ENCODE measurements at regions not wholly inside any gene's neighbourhood (a gene's known extent, or its start where the extent isn't known, plus 50 kb on each side); places are given as distances from the start of the nearest gene placed in this dataset.

DNA sequence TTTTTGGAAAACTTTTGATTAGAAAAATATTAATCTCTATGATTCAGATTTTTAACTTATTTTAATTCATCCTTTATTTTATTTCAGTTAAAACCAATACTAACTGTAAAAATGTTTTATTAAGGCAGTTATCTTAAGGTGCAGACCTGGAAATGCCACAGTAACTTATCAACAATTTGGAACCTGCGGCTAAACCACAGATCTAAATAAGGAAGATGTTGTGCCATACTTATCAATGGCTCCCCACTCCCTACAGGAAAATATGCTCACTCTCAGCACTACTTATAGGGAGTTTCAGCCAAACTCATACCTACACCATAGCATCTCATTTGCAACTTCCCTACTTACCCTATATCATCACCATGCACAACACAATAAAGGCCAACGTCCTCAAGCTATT lies 226.9 kb upstream of the KYNU start:
- Histone ChIP-seq H3K4me3 (replicated peaks; ENCODE audit: insufficient read depth, low read length) (no peak overlapping the region), H3K27ac (replicated peaks) (no peak overlapping the region), H3K27me3 (ENCODE audit: insufficient read depth, poor library complexity, severe bottlenecking) (no peaks in the 10 kb centered on the region)
- TF ChIP-seq, protein P1, sequence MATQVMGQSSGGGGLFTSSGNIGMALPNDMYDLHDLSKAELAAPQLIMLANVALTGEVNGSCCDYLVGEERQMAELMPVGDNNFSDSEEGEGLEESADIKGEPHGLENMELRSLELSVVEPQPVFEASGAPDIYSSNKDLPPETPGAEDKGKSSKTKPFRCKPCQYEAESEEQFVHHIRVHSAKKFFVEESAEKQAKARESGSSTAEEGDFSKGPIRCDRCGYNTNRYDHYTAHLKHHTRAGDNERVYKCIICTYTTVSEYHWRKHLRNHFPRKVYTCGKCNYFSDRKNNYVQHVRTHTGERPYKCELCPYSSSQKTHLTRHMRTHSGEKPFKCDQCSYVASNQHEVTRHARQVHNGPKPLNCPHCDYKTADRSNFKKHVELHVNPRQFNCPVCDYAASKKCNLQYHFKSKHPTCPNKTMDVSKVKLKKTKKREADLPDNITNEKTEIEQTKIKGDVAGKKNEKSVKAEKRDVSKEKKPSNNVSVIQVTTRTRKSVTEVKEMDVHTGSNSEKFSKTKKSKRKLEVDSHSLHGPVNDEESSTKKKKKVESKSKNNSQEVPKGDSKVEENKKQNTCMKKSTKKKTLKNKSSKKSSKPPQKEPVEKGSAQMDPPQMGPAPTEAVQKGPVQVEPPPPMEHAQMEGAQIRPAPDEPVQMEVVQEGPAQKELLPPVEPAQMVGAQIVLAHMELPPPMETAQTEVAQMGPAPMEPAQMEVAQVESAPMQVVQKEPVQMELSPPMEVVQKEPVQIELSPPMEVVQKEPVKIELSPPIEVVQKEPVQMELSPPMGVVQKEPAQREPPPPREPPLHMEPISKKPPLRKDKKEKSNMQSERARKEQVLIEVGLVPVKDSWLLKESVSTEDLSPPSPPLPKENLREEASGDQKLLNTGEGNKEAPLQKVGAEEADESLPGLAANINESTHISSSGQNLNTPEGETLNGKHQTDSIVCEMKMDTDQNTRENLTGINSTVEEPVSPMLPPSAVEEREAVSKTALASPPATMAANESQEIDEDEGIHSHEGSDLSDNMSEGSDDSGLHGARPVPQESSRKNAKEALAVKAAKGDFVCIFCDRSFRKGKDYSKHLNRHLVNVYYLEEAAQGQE (IDR thresholded peaks at IDR 0.05; ENCODE audit: insufficient replicate concordance, low read depth) = no peak
- TF ChIP-seq GABPA (IDR thresholded peaks at IDR 0.05; ENCODE audit: low read depth) (no peak), POLR2AphosphoS5 (IDR thresholded peaks at IDR 0.05; ENCODE audit: low read depth) (no peak), SPI1 (IDR thresholded peaks at IDR 0.05; ENCODE audit: borderline replicate concordance, low read depth) (no peak)
- TF ChIP-seq, protein P2, sequence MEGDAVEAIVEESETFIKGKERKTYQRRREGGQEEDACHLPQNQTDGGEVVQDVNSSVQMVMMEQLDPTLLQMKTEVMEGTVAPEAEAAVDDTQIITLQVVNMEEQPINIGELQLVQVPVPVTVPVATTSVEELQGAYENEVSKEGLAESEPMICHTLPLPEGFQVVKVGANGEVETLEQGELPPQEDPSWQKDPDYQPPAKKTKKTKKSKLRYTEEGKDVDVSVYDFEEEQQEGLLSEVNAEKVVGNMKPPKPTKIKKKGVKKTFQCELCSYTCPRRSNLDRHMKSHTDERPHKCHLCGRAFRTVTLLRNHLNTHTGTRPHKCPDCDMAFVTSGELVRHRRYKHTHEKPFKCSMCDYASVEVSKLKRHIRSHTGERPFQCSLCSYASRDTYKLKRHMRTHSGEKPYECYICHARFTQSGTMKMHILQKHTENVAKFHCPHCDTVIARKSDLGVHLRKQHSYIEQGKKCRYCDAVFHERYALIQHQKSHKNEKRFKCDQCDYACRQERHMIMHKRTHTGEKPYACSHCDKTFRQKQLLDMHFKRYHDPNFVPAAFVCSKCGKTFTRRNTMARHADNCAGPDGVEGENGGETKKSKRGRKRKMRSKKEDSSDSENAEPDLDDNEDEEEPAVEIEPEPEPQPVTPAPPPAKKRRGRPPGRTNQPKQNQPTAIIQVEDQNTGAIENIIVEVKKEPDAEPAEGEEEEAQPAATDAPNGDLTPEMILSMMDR (IDR thresholded peaks at IDR 0.05; ENCODE audit: insufficient read depth, low read length) = no peak
- no peak for DNase-seq (ENCODE audit: low read depth in 1 of 2, low spot score in 1 of 2)

DNA sequence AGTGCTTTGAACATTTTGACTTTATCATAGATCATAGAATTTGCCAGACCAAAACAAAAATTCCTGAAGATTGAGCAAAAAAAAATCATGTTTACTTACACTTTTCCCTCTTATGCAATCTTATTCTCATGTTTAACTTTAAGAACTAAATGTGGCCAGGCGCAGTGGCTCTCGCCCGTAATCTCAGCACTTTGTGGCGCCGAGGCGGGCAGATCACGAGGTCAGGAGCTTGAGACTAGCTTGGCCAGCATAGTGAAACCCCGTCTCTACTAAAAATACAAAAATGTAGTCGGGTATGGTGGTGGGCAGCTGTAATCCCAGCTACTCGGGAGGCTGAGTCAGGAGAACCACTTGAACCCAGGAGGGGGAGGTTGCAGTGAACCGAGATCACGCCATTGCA lies 227.9 kb upstream of the KYNU start:
- no peak for DNase-seq (ENCODE audit: low read depth in 1 of 2, low spot score in 1 of 2)
- TF ChIP-seq, protein P1 (IDR thresholded peaks at IDR 0.05; ENCODE audit: insufficient replicate concordance, low read depth) = no peak
- TF ChIP-seq POLR2AphosphoS5 (IDR thresholded peaks at IDR 0.05; ENCODE audit: low read depth) (no peak), GABPA (IDR thresholded peaks at IDR 0.05; ENCODE audit: low read depth) (no peak), SPI1 (IDR thresholded peaks at IDR 0.05; ENCODE audit: borderline replicate concordance, low read depth) (no peak)
- TF ChIP-seq, protein P2 (IDR thresholded peaks at IDR 0.05; ENCODE audit: insufficient read depth, low read length) = no peak
- no peaks in the 10 kb centered on the region for H3K27me3 ChIP-seq (ENCODE audit: insufficient read depth, poor library complexity, severe bottlenecking)
- H3K4me3 ChIP-seq (replicated peaks; ENCODE audit: insufficient read depth, low read length) = no peak overlapping the region
- H3K27ac ChIP-seq (replicated peaks) = no peak overlapping the region

DNA sequence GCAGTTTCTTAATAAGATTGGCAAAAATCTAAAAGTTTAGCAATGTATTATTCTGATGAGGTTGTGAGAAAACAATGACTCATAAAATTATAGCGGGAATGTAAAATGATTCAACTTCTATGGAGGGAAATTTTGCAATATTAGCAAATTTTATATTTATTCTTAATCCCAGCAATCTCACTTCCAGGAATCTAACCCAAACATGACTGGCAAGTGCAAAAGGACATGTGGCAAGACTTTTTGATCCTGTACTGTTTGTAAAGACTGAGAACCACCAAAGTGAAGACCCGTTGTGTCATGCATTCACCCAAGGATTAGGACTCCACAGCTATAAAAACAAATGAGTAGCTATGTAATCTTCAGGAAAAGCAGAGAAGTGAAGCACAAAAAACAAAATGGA lies 234.8 kb upstream of the KYNU start:
- DNase-seq (ENCODE audit: low read depth in 1 of 2, low spot score in 1 of 2) = no peak
- TF ChIP-seq, protein P1 (IDR thresholded peaks at IDR 0.05; ENCODE audit: insufficient replicate concordance, low read depth) = no peak
- no peak for TF ChIP-seq SPI1 (IDR thresholded peaks at IDR 0.05; ENCODE audit: borderline replicate concordance, low read depth)
- TF ChIP-seq POLR2AphosphoS5 (IDR thresholded peaks at IDR 0.05; ENCODE audit: low read depth) = no peak
- TF ChIP-seq, protein P2 (IDR thresholded peaks at IDR 0.05; ENCODE audit: insufficient read depth, low read length) = no peak
- TF ChIP-seq GABPA (IDR thresholded peaks at IDR 0.05; ENCODE audit: low read depth) = no peak

More for the DNA sequence above, 234.8 kb upstream of the KYNU start:
- Histone ChIP-seq H3K4me3 (replicated peaks; ENCODE audit: insufficient read depth, low read length) (no peak overlapping the region), H3K27me3 (ENCODE audit: insufficient read depth, poor library complexity, severe bottlenecking) (no peaks in the 10 kb centered on the region), H3K27ac (replicated peaks) (no peak overlapping the region)

All from HL-60 (cell line).